Lower leg skin (tissue), 3 donors: ENCODE measurements at regions not wholly inside any gene's neighbourhood (a gene's known extent, or its start where the extent isn't known, plus 50 kb on each side); places are given as distances from the start of the nearest gene placed in this dataset.

Experiments used
- CTCF ChIP-seq, 3 donors: fragments of 450-650 bp; IDR thresholded peaks; one replicate each; pipeline ENCODE4 v1.5.1; 2016; ENCODE audit warnings: antibody characterized with exemption in 3 of 3, mild to moderate bottlenecking in 3 of 3, moderate library complexity in 2 of 3
- POLR2A ChIP-seq, 2 donors: fragments of 450-650 bp; IDR thresholded peaks; one replicate each; pipeline ENCODE4 v1.6.1; 2016 to 2017; ENCODE audit warnings: antibody characterized with exemption in 2 of 2, mild to moderate bottlenecking in 1 of 2, moderate library complexity in 1 of 2

- TF ChIP-seq CTCF (IDR thresholded peaks at IDR 0.05): no peak
- no peak for TF ChIP-seq POLR2A (IDR thresholded peaks at IDR 0.05)
Measured at GRCh38 chr2:23134726-23135125, 250.3 kb upstream of the KLHL29 start.
